22Rv1 (cell line): ENCODE measurements at regions not wholly inside any gene's neighbourhood (a gene's known extent, or its start where the extent isn't known, plus 50 kb on each side); places are given as distances from the start of the nearest gene placed in this dataset.

ENCODE experiments used
- CTCF ChIP-seq: fragments of 450-650 bp; IDR thresholded peaks from 2 replicates; pipeline ENCODE4 v1.5.1; 2017; ENCODE audit warnings: mild to moderate bottlenecking
- ZFX ChIP-seq: fragments of 450-650 bp; IDR thresholded peaks from 2 replicates; pipeline ENCODE4 v1.6.1; 2017; ENCODE audit warnings: antibody characterized with exemption, borderline replicate concordance

GRCh38 chr2:467543-467891 is 179.6 kb upstream of the ALKAL2 start:
- TF ChIP-seq CTCF (no peak), ZFX (no peak)
